GM12878 (cell line): ENCODE measurements at regions not wholly inside any gene's neighbourhood (a gene's known extent, or its start where the extent isn't known, plus 50 kb on each side); places are given as distances from the start of the nearest gene placed in this dataset.
A peak's percentile ranks its signal among the peaks of the same experiment; 100 is the strongest.

ENCODE experiments used
- ATAC-seq: fragments of 200-7000 bp; cut with Tn5 transposase; 3 replicates; pipeline ENCODE4 v1.9.1; 2020; ENCODE audit warnings: mild to moderate bottlenecking, moderate library complexity
- BruUV-seq: library from RNA; stranded (reverse); fragments of 400-500 nt; replicated peaks from 2 replicates; lab custom pipeline; 2021; lab: Mats Ljungman, UMichigan
- CTCF ChIA-PET: fragments of 300-600 bp; sonication (Branson Sonifier 250); formaldehyde crosslinking; extraction: SDS; loops from one replicate; lab custom pipeline; 2021; ENCODE audit warnings: inconsistent platforms; lab: Yijun Ruan, JAX
- POLR2A ChIA-PET: fragments of 350-600 bp; formaldehyde crosslinking; extraction: SDS; loops from one replicate; lab custom pipeline; 2021; ENCODE audit warnings: inconsistent platforms; lab: Charles Lee
- RAD21 ChIA-PET: fragments of 300-600 bp; sonication (Branson Sonifier 250); formaldehyde crosslinking; loops from one replicate; lab custom pipeline; 2023; ENCODE audit warnings: antibody characterized with exemption; ENCODE audit not compliant: unreplicated experiment; lab: Charles Lee
- SMC1A ChIA-PET: fragments of 300-600 bp; sonication (Branson Sonifier 250); formaldehyde crosslinking; loops from one replicate; lab custom pipeline; 2023; ENCODE audit not compliant: unreplicated experiment, uncharacterized antibody; lab: Charles Lee
- DNase-seq: peaks from one replicate; pipeline ENCODE4 v3.0.0-alpha.2; 2011; ENCODE audit warnings: low read depth, low spot score
- FAIRE-seq: peaks from 3 replicates; lab custom pipeline; 2011; peaks lifted over from hg19 to GRCh38; lab: Jason Lieb, UNC
- H2AFZ ChIP-seq: 2 replicates; pipeline ENCODE4 v1.6.0; 2011; ENCODE audit warnings: low read depth, low read length, control low read depth; ENCODE audit not compliant: control insufficient read depth
- H3K27ac ChIP-seq: 2 replicates; pipeline ENCODE4 v1.5.1; 2011; ENCODE audit warnings: control low read depth; ENCODE audit not compliant: control insufficient read depth, insufficient read depth
- H3K27me3 ChIP-seq, 2 experiments: replicated peaks in 1 of 2; 2 replicates each; pipeline versions ENCODE4 v1.6.0 to v1.6.1; 2011; ENCODE audit warnings: low read length in 1 of 2; ENCODE audit not compliant: control insufficient read depth in 2 of 2, insufficient read depth in 2 of 2
- H3K36me3 ChIP-seq, 2 experiments: 2 replicates each; pipeline ENCODE4 v1.5.1; 2011; ENCODE audit warnings: low read length in 1 of 2; ENCODE audit not compliant: control insufficient read depth in 2 of 2, insufficient read depth in 2 of 2
- H3K4me1 ChIP-seq: 2 replicates; pipeline ENCODE4 v1.6.1; 2011; ENCODE audit warnings: mild to moderate bottlenecking, low read length, moderate library complexity, mixed read lengths; ENCODE audit not compliant: control insufficient read depth, insufficient read depth
- H3K4me2 ChIP-seq: 2 replicates; pipeline ENCODE4 v1.6.0; 2011; ENCODE audit warnings: control low read depth; ENCODE audit not compliant: control insufficient read depth, insufficient read depth
- H3K4me3 ChIP-seq: fragments of 200-600 bp; sonication (generic); 2 replicates; pipeline ENCODE4 v1.5.1; 2016
- H3K79me2 ChIP-seq: 2 replicates; pipeline ENCODE4 v1.6.0; 2011; ENCODE audit warnings: low read length; ENCODE audit not compliant: control insufficient read depth, insufficient read depth
- H3K9ac ChIP-seq: 2 replicates; pipeline ENCODE4 v1.8.0; 2011; ENCODE audit warnings: low read length, control low read depth, mixed read lengths; ENCODE audit not compliant: control insufficient read depth, insufficient read depth
- H3K9me3 ChIP-seq: replicated peaks from 3 replicates; pipeline ENCODE4 v1.5.1; 2011; ENCODE audit warnings: mild to moderate bottlenecking, low read length; ENCODE audit not compliant: control insufficient read depth, insufficient read depth
- H4K20me1 ChIP-seq: 2 replicates; pipeline ENCODE4 v1.6.0; 2011; ENCODE audit not compliant: control insufficient read depth, insufficient read depth
- CTCF ChIP-seq, 3 experiments: IDR thresholded peaks in 2 of 3; conservative IDR thresholded peaks in 1 of 3; 2 replicates each; pipeline ENCODE4 v1.5.1; 2011; ENCODE audit warnings: low read depth in 3 of 3, low read length in 3 of 3, mild to moderate bottlenecking in 3 of 3, control low read depth in 2 of 3, moderate library complexity in 2 of 3, inconsistent platforms in 1 of 3, mixed read lengths in 1 of 3; ENCODE audit not compliant: control insufficient read depth in 2 of 3, insufficient read depth in 1 of 3; ENCODE audit errors: extremely low read depth in 1 of 3
- NR2C1 ChIP-seq: fragments of 450-650 bp; IDR thresholded peaks from 2 replicates; pipeline ENCODE4 v1.6.1; 2017; ENCODE audit warnings: antibody characterized with exemption, mild to moderate bottlenecking, moderate library complexity
- RAD21 ChIP-seq: IDR thresholded peaks from 2 replicates; pipeline ENCODE4 v1.6.1; 2011; ENCODE audit warnings: mild to moderate bottlenecking, low read depth, low read length, moderate library complexity; ENCODE audit not compliant: insufficient read depth
- SREBF1 ChIP-seq: IDR thresholded peaks from 2 replicates; pipeline ENCODE4 v1.6.1; 2012; ENCODE audit warnings: mild to moderate bottlenecking, low read length
- WGBS: methylation state at CpG from one replicate; pipeline ENCODE4 v1.1.6; 2016; ENCODE audit warnings: low lambda C conversion rate; ENCODE audit not compliant: insufficient replicate concordance, insufficient coverage; ENCODE audit errors: missing lambda C conversion rate; 5-methylcytosine and 5-hydroxymethylcytosine counted together
- in situ Hi-C: fragments of 300-500 bp; cut with MboI; formaldehyde crosslinking; loops from 9 replicates; pipeline ENCODE4 v1.14.3; 2018; ENCODE audit warnings: mixed read lengths
- intact Hi-C: fragments of 100-400 bp; cut with micrococcal nuclease; formaldehyde crosslinking; loops from one replicate; pipeline ENCODE4 v1.14.2; 2022; ENCODE audit not compliant: unreplicated experiment

GRCh38 chr5:57887851-57888621 is 405.4 kb upstream of the ACTBL2 start:
- CTCF ChIA-PET, result interaction anchor here (1.0 to 2.0 kb wide), 4 partner anchors 8 to 579 kb away, joined by 3 to 11 read pairs (median 4); partner anchors contain the start of gene PLK2
- ATAC-seq, result peak; percentile 63

More at GRCh38 chr5:57887851-57888621, 405.4 kb upstream of the ACTBL2 start:
- no peaks in the 10 kb centered on the region for H3K27me3 ChIP-seq
- intact Hi-C loops (loop anchor here (5.0 kb wide), 1 partner anchor 574 kb away; the partner anchor contains the start of gene PLK2), in situ Hi-C loops (no loop called here)
- H3K4me3 ChIP-seq, result no peak overlapping the region
- DNase-seq (no peak), FAIRE-seq (no peak)
- H3K36me3 ChIP-seq, result no peaks in the 10 kb centered on the region
- H3K4me2 ChIP-seq, result no peak overlapping the region
- POLR2A ChIA-PET, result no interaction called here
- TF ChIP-seq RAD21 (peak; percentile 49), NR2C1 (no peak), CTCF (IDR thresholded peaks at IDR 0.05 in 2 of 3, conservative IDR thresholded peaks at IDR 0.05 in 1 of 3; ENCODE audit: control insufficient read depth in 2 of 3, extremely low read depth in 1 of 3, insufficient read depth in 1 of 3, low read depth in 3 of 3, low read length in 3 of 3) (peak; percentile 12 to 31 (median 25); a peak in 2 of 6 replicates), SREBF1 (no peak)
- SMC1A ChIA-PET, result interaction anchor here (0.7 to 1.3 kb wide), 3 partner anchors 8 to 573 kb away, joined by 3 to 4 read pairs (median 3); no protein-coding TSS in a partner anchor
- no peaks in the 10 kb centered on the region for H3K4me1 ChIP-seq
- BruUV-seq, result no TSS peak
- no peak overlapping the region for H3K27ac ChIP-seq
- H3K79me2 ChIP-seq, result no peaks in the 10 kb centered on the region
- no peak overlapping the region for H3K9ac ChIP-seq
- no peak overlapping the region for H2AFZ ChIP-seq
- RAD21 ChIA-PET, result interaction anchor here (0.6 to 1.4 kb wide), 4 partner anchors 573 to 1608 kb away, joined by 3 to 5 read pairs (median 3); no protein-coding TSS in a partner anchor
- no peaks in the 10 kb centered on the region for H4K20me1 ChIP-seq
- no peaks in the 10 kb centered on the region for H3K9me3 ChIP-seq
- WGBS, result 5% methylated on average over 6 of the region's 6 CpGs
